ENCODE measurements at regions not wholly inside any gene's neighbourhood (a gene's known extent, or its start where the extent isn't known, plus 50 kb on each side); places are given as distances from the start of the nearest gene placed in this dataset.

DNA sequence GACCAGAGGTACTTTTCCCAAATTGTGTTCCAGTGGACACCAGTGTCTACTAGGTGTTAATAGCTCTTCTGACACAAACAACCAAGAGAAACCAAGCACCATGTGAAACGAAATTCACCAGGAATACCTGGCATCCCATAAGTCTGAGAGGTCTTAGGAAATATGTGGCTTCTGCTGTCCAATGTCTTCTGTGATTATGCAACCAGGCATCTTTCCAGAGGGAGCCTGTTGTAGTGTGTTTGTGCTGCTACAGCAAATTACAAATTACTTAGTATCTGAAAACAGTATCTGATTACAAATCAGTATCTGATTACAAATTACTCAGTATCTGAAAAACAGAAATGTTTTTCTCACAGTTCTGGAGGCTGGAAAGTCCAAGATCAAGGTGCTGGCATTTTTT lies 133.6 kb upstream of the NPVF start:
- WGBS, 2 donors: 19 to 33% methylated on average over 1 of the region's 1 CpG
- H3K4me1 ChIP-seq: peaks cover 0 to 8% (median 0%) of the 10 kb centered on the region in 3 donors
- no peak overlapping the region for H3K27ac ChIP-seq
- no peak for DNase-seq
- no peaks in the 10 kb centered on the region for H3K36me3 ChIP-seq
- H3K9me3 ChIP-seq: no peaks in the 10 kb centered on the region
- H3K4me3 ChIP-seq: no peak overlapping the region
- no peaks in the 10 kb centered on the region for H3K27me3 ChIP-seq
- intact Hi-C loops (cut with DNase I): no loop called here
- TF ChIP-seq, protein P1, sequence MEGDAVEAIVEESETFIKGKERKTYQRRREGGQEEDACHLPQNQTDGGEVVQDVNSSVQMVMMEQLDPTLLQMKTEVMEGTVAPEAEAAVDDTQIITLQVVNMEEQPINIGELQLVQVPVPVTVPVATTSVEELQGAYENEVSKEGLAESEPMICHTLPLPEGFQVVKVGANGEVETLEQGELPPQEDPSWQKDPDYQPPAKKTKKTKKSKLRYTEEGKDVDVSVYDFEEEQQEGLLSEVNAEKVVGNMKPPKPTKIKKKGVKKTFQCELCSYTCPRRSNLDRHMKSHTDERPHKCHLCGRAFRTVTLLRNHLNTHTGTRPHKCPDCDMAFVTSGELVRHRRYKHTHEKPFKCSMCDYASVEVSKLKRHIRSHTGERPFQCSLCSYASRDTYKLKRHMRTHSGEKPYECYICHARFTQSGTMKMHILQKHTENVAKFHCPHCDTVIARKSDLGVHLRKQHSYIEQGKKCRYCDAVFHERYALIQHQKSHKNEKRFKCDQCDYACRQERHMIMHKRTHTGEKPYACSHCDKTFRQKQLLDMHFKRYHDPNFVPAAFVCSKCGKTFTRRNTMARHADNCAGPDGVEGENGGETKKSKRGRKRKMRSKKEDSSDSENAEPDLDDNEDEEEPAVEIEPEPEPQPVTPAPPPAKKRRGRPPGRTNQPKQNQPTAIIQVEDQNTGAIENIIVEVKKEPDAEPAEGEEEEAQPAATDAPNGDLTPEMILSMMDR (IDR thresholded peaks at IDR 0.05): no peak
- TF ChIP-seq POLR2A (IDR thresholded peaks at IDR 0.05): no peak

DNA sequence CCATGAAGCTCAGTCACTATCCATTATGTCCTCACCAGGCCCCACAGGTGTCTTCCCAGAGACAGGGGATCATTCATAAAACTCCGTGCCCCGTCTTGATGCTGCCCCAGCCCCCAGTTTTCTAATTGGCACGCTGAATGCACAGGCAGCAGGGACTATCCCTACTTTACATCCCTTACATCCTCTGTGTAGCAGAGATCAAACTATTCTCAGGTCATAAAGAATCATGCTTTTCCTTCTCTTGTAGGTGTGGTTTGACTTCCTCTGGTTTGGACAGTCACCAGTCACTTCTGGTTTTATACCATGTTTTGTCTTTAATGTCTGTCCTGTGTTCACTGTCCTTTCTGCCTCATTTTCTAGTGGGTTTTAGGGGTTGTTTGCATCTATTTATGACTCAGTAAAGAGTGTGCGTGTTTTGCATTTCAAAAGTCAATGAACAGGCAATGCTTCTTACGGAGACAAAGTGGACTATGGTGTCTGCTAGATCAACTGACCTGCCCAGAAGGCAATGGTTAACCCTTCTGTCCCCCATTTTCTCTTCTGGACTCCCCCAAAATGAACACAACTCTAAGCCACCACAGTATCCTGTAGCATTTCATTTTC lies 140.4 kb upstream of the NPVF start:
- intact Hi-C loops (cut with DNase I): no loop called here
- Histone ChIP-seq H3K9me3 (peaks cover 0 to 15% (median 0%) of the 10 kb centered on the region in 3 donors), H3K36me3 (no peaks in the 10 kb centered on the region), H3K4me3 (no peak overlapping the region), H3K27ac (no peak overlapping the region), H3K27me3 (no peaks in the 10 kb centered on the region), H3K4me1 (peaks cover 0 to 8% (median 0%) of the 10 kb centered on the region in 3 donors)
- WGBS, 2 donors: 65 to 87% methylated on average over 5 of the region's 5 CpGs
- no peak for TF ChIP-seq POLR2A (IDR thresholded peaks at IDR 0.05)
- TF ChIP-seq, protein P1 (IDR thresholded peaks at IDR 0.05): no peak
- DNase-seq: no peak

GRCh38 chr7:25369786-25370185 lies 141.5 kb upstream of the NPVF start:
- Histone ChIP-seq H3K4me1 (peaks cover 0 to 8% (median 0%) of the 10 kb centered on the region in 3 donors), H3K9me3 (peaks cover 0 to 15% (median 0%) of the 10 kb centered on the region in 3 donors), H3K4me3 (no peak overlapping the region), H3K36me3 (no peaks in the 10 kb centered on the region), H3K27me3 (no peaks in the 10 kb centered on the region), H3K27ac (no peak overlapping the region)
- 26 to 60% methylated on average over 4 of the region's 4 CpGs for WGBS, 2 donors
- no peak for TF ChIP-seq POLR2A (IDR thresholded peaks at IDR 0.05)
- TF ChIP-seq, protein P1 (IDR thresholded peaks at IDR 0.05): no peak
- no peak for DNase-seq
- intact Hi-C loops (cut with DNase I): no loop called here

DNA sequence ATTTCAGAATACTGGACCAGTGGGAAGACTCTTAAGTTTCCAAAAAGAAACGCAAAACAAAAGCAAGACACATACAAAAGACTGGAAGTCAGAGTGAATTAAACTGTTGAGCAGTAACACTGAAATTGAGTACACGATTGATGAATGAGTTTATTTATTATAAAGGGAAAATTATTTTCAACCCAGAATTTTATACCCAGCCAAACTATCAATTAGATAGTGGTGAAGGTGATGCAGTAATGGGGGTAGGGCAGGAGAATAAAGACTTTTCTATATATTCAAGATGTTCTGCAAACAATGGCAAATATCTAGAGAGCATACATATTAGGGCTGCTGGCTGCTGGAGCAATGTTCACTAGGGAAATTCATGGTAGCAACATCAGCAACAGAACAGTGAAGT lies 143.7 kb upstream of the NPVF start:
- no peak for DNase-seq
- Histone ChIP-seq H3K27ac (no peak overlapping the region), H3K9me3 (peaks cover 0 to 15% (median 0%) of the 10 kb centered on the region in 3 donors), H3K4me1 (peaks cover 0 to 23% (median 0%) of the 10 kb centered on the region in 3 donors), H3K27me3 (no peaks in the 10 kb centered on the region), H3K36me3 (no peaks in the 10 kb centered on the region), H3K4me3 (no peak overlapping the region)
- TF ChIP-seq, protein P1 (IDR thresholded peaks at IDR 0.05): no peak
- TF ChIP-seq POLR2A (IDR thresholded peaks at IDR 0.05): no peak
- intact Hi-C loops (cut with DNase I): no loop called here
- WGBS, 2 donors: 88 to 92% methylated on average over 2 of the region's 2 CpGs

GRCh38 chr7:25375805-25376600 lies 147.7 kb upstream of the NPVF start:
- intact Hi-C loops (cut with DNase I): no loop called here

More at GRCh38 chr7:25375805-25376600, 147.7 kb upstream of the NPVF start:
- H3K9me3 ChIP-seq: peaks cover 0 to 15% (median 0%) of the 10 kb centered on the region in 3 donors
- no peak overlapping the region for H3K27ac ChIP-seq
- WGBS, 2 donors: 20 to 30% methylated on average over 3 of the region's 3 CpGs
- no peak for DNase-seq
- H3K4me1 ChIP-seq: peaks cover 0 to 14% (median 0%) of the 10 kb centered on the region in 3 donors
- H3K36me3 ChIP-seq: no peaks in the 10 kb centered on the region
- TF ChIP-seq, protein P1 (IDR thresholded peaks at IDR 0.05): no peak
- TF ChIP-seq POLR2A (IDR thresholded peaks at IDR 0.05): no peak
- no peaks in the 10 kb centered on the region for H3K27me3 ChIP-seq
- H3K4me3 ChIP-seq: no peak overlapping the region
